ENCODE measurements at regions not wholly inside any gene's neighbourhood (a gene's known extent, or its start where the extent isn't known, plus 50 kb on each side); places are given as distances from the start of the nearest gene placed in this dataset.

DNA sequence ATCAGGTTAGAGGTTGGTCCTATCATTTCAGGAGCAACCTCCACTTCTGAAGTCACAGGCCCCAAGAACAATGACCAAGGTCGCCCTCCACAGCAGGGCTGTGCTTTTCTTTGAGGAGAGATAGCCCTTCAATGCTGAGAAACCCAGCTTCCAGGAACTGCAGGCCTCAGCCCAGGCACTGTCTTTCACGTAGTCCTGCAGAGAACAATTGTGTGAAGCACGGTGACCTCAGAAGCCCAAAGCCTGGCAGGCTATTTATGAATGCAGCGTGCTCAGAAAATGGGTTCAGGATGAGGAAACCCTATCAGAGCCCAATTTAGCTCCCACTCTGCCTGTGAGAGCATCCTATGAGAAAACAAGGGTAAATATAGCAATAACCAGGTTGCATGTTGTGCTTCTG, 388.3 kb downstream of the PLK2 start:
- TF ChIP-seq CTCF (IDR thresholded peaks at IDR 0.05; ENCODE audit: low read depth, low read length, missing input control) = no peak
- no peak for TF ChIP-seq JUND (IDR thresholded peaks at IDR 0.05)
- no peak for TF ChIP-seq YY1 (IDR thresholded peaks at IDR 0.05)
- TF ChIP-seq, protein P1, sequence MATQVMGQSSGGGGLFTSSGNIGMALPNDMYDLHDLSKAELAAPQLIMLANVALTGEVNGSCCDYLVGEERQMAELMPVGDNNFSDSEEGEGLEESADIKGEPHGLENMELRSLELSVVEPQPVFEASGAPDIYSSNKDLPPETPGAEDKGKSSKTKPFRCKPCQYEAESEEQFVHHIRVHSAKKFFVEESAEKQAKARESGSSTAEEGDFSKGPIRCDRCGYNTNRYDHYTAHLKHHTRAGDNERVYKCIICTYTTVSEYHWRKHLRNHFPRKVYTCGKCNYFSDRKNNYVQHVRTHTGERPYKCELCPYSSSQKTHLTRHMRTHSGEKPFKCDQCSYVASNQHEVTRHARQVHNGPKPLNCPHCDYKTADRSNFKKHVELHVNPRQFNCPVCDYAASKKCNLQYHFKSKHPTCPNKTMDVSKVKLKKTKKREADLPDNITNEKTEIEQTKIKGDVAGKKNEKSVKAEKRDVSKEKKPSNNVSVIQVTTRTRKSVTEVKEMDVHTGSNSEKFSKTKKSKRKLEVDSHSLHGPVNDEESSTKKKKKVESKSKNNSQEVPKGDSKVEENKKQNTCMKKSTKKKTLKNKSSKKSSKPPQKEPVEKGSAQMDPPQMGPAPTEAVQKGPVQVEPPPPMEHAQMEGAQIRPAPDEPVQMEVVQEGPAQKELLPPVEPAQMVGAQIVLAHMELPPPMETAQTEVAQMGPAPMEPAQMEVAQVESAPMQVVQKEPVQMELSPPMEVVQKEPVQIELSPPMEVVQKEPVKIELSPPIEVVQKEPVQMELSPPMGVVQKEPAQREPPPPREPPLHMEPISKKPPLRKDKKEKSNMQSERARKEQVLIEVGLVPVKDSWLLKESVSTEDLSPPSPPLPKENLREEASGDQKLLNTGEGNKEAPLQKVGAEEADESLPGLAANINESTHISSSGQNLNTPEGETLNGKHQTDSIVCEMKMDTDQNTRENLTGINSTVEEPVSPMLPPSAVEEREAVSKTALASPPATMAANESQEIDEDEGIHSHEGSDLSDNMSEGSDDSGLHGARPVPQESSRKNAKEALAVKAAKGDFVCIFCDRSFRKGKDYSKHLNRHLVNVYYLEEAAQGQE (IDR thresholded peaks at IDR 0.05) = no peak
- no peak for TF ChIP-seq SP1 (IDR thresholded peaks at IDR 0.05)
- no peak for TF ChIP-seq ATF3 (IDR thresholded peaks at IDR 0.05)
- TF ChIP-seq GABPA (IDR thresholded peaks at IDR 0.05 in 1 of 2, conservative IDR thresholded peaks at IDR 0.05 in 1 of 2) = no peak
- TF ChIP-seq RXRA (IDR thresholded peaks at IDR 0.05) = no peak
- TF ChIP-seq HNF4A (conservative IDR thresholded peaks at IDR 0.05) = no peak
- no peak for TF ChIP-seq MAX (IDR thresholded peaks at IDR 0.05)
- peak in 1 of 2 donors; percentile 30 for TF ChIP-seq RAD21 (IDR thresholded peaks at IDR 0.05)
- TF ChIP-seq, protein P2, sequence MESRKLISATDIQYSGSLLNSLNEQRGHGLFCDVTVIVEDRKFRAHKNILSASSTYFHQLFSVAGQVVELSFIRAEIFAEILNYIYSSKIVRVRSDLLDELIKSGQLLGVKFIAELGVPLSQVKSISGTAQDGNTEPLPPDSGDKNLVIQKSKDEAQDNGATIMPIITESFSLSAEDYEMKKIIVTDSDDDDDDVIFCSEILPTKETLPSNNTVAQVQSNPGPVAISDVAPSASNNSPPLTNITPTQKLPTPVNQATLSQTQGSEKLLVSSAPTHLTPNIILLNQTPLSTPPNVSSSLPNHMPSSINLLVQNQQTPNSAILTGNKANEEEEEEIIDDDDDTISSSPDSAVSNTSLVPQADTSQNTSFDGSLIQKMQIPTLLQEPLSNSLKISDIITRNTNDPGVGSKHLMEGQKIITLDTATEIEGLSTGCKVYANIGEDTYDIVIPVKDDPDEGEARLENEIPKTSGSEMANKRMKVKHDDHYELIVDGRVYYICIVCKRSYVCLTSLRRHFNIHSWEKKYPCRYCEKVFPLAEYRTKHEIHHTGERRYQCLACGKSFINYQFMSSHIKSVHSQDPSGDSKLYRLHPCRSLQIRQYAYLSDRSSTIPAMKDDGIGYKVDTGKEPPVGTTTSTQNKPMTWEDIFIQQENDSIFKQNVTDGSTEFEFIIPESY (IDR thresholded peaks at IDR 0.05) = no peak

Data from liver (tissue), 3 donors.